ENCODE measurements at regions not wholly inside any gene's neighbourhood (a gene's known extent, or its start where the extent isn't known, plus 50 kb on each side); places are given as distances from the start of the nearest gene placed in this dataset.

GRCh38 chr5:62794456-62794855 lies 215.8 kb downstream of the LRRC70 start:
- TF ChIP-seq POLR2A (IDR thresholded peaks at IDR 0.05; ENCODE audit: low read depth, low read length) = no peak
- TF ChIP-seq NFE2L2 (IDR thresholded peaks at IDR 0.05; ENCODE audit: low read depth, low read length) = no peak
- TF ChIP-seq CTCF (conservative IDR thresholded peaks at IDR 0.05; ENCODE audit: low read depth, low read length) = no peak

Measured in IMR-90 (cell line).